Stimulated activated CD8-positive, alpha-beta memory T cell treated with anti-CD3 and anti-CD28 coated beads, Interleukin-15, amount 100 ng/mL, for 48 hours (primary cell): ENCODE measurements at regions not wholly inside any gene's neighbourhood (a gene's known extent, or its start where the extent isn't known, plus 50 kb on each side); places are given as distances from the start of the nearest gene placed in this dataset.

Experiments used
- DNase-seq, 2 donors: peaks; one replicate each; pipeline ENCODE4 v3.0.0-alpha.2; 2020; ENCODE audit warnings: low read depth in 2 of 2

DNA sequence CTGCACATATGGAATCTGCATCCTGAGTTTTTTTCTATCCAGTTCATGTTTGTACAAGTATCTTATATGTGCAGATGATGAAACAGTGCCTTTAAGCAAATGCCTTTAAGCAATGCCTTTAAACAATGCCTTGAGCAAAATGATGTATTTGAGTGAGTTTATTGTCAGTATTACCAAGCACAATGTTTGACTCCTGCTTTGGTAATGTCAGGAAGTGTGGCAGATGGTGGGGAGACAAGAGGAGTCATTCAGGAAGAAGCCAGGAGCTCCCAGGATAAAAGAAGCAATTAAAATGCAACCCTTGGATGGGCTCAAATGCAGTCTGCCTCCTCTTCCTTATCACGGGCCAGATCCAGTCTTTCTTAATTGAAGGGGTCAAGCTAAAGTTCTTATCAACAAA, 108.7 kb upstream of the KCNJ15 start:
- DNase-seq, result no peak

DNA sequence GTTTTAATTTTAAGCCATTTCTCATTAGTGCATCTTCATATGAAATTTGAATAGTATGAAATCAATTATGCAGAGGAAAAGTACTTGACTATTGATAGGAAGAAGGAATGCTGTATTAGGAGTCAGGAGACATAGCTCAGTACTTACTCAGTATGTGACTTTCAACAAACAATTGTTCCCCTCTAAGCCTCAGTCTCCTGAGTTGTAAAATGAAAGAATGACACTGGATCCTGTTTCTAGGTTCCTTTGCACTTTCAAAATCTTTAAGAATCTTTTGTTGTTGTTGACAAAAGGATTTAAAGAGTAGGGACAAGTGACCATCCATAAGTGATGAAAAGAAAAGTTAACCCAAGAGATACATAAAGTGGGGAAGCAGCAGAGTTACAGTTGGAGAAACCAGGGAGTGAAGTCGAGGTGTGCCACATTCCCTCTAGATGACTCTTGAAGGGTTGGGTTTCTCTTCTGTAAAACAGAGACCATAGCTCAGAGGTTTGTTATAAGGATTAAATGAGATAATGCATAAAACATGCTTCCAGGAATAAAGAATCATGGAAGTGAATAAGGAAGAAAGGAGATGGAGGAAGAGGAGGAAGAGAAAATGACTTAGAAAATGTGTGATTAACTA, 105.7 kb upstream of the KCNJ15 start:
- DNase-seq, result no peak

- no peak for DNase-seq
Measured at GRCh38 chr21:38156200-38156599, 100.6 kb upstream of the KCNJ15 start.

- DNase-seq, result peak; percentile 7 to 28
Measured at GRCh38 chr21:38159355-38159754, 97.4 kb upstream of the KCNJ15 start.

DNA sequence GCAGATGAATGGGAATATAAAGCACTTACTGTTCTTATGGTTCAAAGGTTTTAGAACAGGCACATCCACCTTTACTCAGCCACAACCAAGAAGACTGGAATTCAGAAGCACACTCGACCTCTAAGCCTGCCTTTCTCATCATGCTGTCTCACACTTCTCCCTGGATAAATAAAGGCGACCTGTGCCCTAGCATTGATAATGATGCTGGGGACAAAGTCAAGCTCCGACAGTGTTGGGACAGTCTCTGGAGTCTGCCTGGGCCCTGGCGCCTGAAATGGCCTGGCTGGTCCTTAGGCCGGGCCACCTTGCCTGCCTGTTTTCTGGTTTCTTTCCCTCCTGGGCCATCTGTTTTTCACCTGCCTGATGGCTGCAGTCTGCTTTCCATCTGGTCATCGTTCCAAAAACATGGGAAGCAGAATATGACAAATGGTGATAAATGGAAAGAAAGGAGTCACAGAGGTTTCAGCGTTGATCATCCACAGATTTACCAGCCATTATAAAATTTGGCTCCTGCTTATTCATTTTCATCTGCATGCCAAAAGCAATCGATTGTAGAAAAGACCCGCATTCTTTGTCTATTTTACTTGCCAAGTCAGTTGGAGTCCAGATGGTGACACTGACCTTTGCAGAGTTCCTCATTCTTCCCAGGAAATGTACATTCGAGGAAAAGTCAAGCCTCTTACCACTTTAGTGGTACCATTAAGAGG, 91.2 kb upstream of the KCNJ15 start:
- DNase-seq, result no peak

DNA sequence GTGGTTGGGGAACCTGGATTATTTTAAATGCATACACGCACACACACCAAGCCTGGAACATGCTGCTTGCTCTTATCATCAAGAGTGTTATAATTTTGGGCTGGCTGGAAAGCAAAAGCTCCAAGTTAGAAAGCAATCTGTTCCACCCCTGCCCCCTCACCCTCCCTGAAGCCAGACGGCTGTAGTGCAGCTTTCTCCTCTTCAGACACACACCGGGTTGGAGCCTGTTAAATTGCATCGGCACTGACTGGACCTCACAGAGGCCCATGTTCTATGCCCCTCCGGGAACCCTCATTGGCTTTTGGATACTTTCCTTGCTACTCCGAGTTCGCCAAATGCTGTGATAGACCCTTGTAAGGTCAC, 90.6 kb upstream of the KCNJ15 start:
- no peak for DNase-seq

DNA sequence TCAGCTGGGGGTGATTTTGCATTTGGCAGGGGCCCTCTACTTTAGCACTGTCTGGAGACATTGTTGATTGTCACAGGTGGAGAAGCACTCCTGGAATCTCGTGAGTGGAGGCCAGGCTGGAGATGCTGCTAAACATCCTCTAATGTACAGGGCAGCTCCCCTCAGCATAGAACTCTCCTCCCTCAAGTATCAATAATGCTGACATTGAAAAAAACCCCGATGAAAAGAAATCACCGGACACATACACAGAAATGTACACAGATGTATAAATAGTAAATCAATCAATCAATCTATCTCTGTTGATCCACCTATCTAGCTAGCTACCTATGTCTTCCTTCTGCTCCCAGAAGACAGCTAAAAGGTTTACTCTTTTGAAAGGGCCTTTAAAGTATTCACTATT, 89.4 kb upstream of the KCNJ15 start:
- DNase-seq, result no peak

- no peak for DNase-seq
Measured at GRCh38 chr21:38170283-38170682, 86.5 kb upstream of the KCNJ15 start.

GRCh38 chr21:38170704-38171682, 85.8 kb upstream of the KCNJ15 start:
- no peak for DNase-seq

DNA sequence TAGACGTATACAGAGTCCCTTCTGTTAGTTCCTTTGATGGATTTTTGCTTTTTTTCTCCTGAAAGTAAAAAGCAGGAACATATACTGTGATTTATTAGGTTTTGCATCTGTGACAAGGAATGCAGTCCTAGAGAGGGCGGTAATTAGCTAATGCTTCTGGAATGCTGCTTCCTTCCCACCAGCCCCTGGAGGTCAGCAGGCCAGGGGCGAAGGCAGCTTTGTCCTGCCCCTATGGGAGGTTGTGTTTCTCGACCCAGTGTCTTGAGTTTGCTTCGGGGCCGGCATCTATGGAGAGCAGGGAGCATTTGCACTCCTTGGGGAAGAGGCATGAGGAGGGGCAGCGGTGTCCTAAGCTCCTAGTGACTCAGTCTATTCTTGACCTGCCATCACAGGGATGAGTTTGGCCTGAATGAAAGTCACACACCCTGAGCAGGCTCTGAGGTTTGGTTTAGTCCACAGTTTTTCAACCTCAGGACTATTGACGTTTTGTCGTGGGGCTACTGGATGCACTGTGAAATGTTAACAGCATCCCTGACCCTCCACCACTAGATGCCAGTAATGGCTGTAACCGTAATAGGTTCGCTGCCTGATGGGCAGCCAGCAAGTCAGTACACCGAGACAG, 85.0 kb upstream of the KCNJ15 start:
- DNase-seq, result no peak

DNA sequence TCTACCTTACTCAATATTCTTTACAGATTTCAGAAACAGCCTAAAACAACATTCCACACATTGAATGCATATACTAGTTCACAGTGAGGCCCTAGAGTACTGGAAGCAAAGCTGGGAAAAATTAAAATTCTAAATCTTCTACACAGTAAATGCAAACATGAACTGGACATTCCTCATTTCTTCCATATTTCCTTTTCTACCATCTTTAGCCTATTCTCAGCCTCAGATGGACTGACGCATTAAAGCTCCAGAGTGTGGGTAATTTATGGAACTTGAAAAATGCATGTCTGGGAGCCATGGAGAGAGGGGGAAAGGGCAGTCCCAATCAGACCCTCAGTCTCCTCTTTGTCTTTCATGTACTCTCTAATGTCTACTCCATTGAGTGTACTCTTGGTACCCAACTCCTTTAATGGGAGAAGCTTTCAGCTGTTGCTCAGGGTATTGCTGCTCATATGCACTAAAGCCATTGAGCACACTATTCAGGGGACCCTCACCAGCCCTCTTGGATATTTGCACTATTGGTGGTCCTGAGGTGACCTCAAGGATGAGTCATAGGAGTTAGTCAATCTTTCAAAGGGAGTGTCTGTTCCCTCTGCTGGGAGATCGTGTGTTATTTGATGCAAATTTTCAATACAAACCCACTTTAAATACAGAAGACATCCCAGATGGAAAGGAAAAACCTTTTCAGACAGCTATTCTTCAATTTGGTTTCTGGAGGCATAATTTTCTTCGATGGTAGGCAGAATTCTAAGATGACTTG, 83.3 kb upstream of the KCNJ15 start:
- no peak for DNase-seq

GRCh38 chr21:38175306-38175705, 81.5 kb upstream of the KCNJ15 start:
- DNase-seq, result no peak

GRCh38 chr21:38177919-38178652, 78.7 kb upstream of the KCNJ15 start:
- no peak for DNase-seq

- DNase-seq, result no peak
Measured at GRCh38 chr21:38178653-38179470, 77.9 kb upstream of the KCNJ15 start.

DNA sequence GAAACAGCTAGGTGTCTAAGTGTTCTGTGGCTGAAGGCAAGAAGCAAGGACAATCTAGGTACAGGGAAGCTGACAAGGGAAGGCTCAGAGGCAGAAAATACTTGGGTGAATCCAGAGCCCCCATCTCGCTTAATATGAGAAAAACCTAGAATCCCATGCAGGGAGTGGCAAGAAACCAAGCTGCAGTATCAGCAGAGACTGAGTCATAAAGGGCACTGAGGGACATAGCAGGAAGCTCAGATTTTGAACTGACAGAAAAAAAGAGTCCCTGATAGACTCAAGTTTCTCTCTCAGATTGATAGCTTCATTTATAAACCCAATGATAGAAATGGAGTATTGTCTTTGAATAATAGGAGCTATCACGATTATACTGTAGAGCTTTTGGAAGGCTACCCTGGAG, 77.3 kb upstream of the KCNJ15 start:
- no peak for DNase-seq

DNA sequence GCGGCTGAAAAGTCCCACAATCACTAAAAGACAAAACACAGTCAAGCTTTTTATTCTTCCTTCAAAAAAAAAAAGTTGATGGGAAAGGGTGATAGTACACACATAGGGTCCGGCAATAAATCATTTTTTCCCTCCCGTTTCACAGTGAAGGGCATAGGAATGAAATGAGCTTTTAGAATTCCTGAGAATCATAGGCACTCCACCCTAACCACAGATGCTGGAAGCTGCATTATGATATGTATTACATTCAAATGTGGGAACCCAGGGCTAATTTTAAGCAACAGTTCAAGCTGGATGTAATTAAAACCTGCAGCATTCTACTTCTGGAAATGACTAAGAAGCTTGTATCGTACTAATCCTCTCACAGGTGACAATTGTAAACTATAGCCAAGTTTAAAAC, 75.7 kb upstream of the KCNJ15 start:
- no peak for DNase-seq

- DNase-seq, result no peak
Measured at GRCh38 chr21:38182370-38182985, 74.3 kb upstream of the KCNJ15 start.

DNA sequence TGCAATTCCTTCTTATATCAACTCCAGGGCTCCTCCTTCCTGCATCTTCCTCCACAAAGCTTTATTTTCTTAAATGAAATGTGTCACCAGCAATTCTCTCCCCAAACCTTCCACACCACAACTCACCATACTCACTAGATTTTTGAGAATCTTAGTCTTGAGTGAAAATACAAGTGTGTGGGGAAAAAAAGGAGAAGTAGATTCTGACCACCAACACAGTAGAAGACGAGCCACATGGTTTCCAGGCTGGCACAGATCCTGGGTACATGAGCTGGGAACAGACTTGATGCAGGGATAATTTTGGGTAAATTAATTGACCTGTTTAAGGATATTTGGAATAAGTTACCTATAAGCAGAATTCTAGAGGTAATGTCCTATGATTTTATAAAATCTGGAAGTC, 72.8 kb upstream of the KCNJ15 start:
- no peak for DNase-seq

DNA sequence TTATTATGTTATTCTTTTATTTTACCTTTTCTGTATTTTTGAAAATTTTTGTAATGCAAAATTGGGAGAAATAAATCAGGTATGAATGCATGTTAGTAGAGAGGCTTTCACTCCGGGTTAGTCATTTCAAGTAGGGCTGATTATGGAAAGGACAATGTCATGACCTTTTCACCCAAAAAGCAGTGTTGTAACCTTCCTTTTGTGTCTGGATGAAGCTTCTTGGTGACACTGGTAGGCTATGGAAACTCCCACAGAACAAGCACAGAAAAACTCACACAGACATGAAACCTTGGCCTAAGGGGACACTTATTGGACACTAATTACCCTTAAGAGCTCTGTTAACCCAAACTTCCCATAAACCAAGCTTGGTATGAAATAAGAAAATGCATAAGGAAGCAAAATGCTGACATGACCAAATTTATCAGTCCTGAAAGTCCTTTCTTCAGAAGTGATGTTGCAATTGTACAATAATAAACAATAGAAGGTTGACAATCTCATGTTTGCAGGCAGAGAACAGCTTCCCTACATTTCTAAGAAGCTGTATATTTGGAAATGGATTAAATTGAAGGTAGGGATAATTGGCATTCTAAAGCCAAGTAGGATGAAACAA, 70.0 kb upstream of the KCNJ15 start:
- no peak for DNase-seq
